Stimulated activated CD8-positive, alpha-beta memory T cell treated with anti-CD3 and anti-CD28 coated beads, Interleukin-12 subunit alpha, Interleukin-12 subunit beta, amount 100 ng/mL, for 4 hours (primary cell): ENCODE measurements at regions not wholly inside any gene's neighbourhood (a gene's known extent, or its start where the extent isn't known, plus 50 kb on each side); places are given as distances from the start of the nearest gene placed in this dataset.

ENCODE experiments used
- DNase-seq: peaks from one replicate; pipeline ENCODE4 v3.0.0-alpha.2; 2020; ENCODE audit warnings: low read depth

DNA sequence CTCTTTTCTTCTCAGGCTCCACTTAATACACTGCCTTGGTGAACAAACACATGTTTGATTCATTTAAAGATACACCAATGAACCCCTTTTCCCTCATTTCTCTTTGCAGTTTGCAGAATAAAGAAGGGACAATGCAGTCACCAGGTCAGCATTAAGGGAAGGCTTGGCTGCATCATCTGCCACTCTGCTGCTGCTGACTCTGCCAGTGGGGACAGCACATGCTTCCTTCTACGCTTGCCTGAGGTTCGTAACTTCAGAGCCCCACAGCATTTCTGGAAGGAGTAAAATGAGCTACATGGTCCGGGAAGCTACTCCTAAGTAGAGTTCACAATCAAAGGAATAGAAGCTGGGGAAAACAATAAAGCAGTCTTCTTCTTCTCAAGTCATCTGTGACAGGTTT, 178.9 kb upstream of the GATB start:
- DNase-seq, result no peak

DNA sequence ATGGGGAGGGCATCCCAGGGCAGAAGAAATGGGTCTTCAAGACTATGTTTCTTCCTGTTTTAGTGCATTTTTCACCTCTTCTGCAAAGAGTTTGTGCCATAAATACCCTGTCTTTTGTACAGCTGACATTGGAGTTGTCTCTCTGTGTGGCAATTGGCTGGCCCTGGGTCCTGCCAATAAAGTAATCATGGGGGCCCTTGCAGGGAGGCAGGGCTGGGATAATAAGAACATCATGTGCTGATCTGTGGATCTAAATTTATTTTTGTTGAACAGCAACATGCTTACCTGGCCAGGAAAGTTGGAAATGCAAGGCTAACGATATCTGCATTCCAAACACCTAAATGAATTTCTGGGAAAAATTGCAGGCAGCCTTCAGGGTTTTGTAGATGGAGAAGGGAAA, 174.6 kb upstream of the GATB start:
- DNase-seq, result no peak

DNA sequence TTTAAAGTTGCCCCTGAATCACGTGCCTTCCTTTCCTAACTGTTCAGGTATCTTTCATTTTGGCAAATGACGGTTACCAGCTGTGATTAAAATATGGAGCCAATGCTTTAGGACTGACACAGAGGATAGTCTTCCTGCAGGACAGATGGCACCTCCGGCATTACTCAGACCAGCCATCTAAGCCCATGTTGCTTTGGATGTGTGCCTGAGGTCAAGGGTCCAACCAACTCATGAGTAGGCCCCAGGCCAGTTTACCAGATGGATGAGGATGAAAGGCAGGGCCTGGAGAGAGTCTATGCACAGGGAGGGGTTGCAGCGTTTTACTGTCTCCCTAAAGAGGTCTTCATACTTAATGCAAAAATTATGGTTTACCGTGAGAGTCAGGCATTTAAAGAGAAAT, 174.0 kb upstream of the GATB start:
- DNase-seq, result no peak

DNA sequence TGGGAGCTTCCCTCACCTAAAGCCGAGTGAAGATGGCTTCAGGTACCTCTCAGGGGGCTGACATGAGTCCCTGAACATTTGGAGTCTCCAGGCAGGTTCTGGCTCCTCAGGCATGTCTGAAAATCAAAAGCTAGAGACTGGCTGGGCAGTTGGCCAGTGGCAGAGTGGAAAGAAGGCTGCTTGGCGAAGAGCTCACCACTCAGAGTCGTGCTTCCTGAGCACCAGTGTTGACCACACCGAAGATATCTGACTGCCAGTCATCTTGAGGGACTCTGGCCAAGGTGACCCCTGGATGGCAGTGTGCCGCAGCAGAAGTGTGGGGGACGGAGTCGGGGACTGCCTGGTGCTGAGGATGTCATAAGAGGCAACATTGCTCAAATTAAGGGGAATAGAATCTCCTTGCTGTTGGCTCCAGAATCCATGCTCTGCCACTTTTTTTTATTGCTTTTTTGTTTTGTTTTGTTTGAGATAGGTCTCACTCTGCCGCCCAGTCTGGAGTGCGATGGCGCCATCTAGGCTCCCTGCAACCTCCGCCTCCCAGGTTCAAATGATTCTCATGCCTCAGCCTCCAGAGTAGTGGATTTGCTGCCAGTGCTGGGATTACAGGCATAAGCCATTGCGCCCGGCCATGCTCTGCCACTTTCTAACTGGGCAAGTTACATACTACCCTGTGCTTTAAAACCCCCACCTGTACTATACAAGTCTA, 172.5 kb upstream of the GATB start:
- no peak for DNase-seq

DNA sequence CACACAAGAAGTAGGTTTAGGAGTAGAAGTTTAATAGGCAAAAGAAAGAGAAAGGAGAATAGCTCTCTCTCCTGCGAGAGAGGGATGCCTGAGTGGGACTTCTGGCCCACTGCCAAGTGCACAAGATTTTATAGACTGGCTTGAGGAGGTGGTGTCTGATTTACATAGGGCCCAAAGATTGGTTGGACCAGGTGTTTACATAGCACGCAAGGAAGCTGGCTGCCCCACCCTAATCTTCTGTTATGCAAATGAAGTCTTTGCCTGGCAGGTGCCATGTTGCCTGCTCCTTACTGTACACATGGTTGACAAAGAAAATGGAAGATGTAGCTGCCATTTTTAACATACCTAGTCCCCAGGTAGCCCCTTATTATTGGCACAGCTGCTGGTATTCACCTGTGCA, 170.8 kb upstream of the GATB start:
- DNase-seq, result no peak

DNA sequence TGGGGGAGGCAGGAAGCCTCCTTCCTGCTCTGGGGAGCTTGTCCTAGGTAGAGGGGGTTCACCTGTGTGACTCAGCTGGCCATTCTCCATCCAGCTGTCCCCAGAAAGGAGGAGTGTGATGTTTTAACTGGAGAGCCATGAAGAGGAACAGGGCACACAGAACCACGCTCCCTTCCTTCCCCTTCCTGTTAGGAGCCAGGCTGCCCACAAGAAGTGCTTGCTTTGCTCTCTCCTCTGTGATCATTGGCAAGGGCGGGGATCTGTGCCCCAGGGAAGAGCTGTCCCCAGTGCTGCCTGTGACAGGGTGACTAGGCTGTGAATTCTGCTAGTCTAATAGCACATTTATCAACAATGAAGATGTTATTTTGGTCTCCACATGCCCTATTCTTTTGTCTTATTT, 169.6 kb upstream of the GATB start:
- no peak for DNase-seq

DNA sequence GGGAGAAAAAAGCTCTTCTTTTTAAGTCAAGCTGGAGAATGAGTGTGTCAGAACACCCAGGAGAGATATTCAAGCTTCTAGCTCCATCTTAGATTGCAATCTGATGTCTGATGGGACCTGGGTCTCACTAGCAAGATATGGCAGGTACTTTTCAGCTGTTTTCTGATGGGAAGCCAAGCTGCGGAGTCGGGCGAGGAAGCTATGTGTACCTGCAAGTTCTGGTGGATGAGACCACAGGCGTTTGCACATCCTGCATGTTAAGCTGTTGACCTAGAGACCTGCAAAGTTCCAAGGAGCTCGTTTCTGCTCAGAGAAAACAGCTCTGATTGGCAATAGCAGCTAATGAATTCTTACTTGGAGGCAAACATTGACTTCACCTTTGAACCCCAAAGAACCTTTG, 167.3 kb upstream of the GATB start:
- DNase-seq, result no peak

DNA sequence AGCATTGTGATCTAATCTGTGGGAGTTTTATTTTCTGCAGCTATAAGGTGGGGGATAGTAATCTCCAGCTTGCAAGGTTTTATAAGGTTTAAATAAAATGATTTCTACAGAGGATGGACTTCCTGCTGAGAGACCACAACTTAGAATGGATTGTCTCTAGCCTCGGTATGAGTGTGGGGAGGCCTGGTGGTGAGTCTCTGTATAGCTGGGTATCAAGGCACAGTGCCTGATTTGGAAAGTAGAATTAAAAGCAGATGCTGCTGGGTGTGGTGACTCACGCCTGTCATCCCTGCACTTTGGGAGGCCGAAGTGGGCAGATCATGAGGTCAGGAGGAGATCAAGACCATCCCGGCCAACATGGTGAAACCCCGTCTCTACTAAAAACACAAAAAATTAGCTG, 162.0 kb upstream of the GATB start:
- no peak for DNase-seq

DNA sequence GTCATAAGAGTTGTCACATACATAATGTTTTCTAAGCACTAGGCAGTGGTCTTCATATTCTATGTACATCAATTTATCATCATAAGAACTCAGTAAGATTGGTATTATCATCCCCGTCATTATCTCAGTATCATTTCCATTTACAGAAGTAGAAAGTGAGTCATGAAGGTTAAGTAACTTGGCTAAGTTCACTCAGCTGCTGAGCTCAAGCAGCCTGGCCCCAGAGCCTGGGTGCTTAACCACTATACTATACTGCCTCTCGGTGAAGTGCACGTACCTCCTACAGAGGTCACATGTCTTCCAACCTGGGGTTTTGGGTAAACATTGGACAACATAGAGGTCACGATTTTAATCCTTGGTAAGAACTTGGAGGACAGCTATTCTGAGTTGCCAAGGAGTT, 161.5 kb upstream of the GATB start:
- no peak for DNase-seq

DNA sequence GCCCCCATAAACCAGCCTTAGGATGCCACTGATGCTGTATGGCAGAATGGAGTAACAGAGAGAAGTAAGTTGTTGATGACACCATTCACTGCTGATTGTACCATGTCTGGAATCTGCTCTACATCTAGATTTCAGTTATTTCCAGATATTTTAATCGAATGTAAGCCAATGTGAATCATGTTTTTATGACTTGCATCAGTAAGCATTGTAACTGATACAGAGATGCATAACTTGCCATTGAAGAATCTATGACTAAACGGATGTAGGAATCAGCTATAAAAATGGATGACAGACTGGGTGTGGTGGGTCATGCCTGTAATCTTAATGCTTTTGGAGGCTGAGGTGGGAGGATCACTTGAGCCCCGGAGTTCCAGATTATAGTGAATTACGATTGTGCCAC, 161.0 kb upstream of the GATB start:
- no peak for DNase-seq

DNA sequence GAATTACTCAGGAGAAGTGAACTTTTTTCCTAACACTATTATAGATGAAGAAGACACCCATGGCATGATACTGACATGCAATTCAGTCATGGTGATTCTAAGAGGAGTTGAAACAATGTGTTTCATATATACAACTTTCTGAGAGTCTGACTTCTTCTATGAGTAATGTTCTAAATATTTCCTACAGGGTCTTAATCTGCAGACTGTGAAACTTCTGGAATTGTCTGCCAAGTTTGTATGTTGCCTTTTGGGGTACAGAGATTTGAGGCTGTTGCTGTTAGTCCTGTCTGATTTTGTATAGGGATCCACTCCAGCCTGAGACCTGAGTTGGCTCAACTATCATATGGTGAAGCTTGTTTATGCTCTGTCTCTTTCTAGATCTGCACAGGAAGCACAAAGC, 160.6 kb upstream of the GATB start:
- no peak for DNase-seq

DNA sequence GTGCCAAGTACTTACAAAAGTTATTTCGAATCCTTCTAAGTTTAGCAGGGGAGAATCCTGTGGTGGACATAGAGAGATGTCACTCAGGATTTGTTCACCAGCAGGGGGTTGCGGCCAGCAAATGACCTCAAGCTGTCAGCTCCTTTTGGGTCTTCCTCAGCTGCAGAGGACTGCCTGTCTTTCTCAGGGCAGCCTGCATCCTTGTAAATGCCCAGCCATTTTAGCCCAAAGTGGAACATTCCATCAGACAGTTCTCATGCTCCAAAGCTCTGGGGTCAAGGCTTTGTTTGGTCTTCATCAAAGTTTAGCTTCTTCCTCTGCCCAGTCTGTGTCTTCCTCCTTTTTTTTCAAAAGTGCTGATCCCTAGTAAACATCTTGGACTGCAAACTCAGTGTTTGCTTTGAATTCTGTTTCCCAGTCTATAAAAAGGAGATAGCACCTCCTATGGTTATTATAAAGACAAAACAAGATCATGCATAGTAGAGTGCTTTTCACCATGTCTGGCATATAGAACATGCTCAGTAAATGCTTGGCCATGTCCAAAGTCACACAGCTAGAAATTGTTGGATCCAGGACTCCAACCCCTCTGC, 156.4 kb upstream of the GATB start:
- DNase-seq, result no peak

DNA sequence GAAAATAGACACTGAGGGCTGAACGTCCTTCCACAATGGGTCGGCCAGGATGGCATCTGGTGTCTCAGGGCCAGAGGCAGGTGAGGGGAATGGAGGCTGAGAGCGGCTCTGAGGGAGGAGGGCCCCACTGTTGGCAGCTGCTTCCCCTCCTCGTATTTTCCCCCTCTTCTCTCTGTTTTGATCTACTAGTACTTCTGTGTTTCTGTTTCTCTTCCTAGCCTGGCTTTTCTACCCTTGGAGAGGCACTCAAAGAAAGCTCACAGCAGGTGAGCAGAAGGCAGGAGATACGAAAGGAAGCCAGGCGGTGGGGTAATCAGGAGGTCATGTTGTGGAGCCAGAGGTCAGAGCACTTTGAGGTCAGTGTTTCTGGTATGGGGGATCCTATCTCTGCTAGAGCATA, 151.8 kb upstream of the GATB start:
- no peak for DNase-seq

DNA sequence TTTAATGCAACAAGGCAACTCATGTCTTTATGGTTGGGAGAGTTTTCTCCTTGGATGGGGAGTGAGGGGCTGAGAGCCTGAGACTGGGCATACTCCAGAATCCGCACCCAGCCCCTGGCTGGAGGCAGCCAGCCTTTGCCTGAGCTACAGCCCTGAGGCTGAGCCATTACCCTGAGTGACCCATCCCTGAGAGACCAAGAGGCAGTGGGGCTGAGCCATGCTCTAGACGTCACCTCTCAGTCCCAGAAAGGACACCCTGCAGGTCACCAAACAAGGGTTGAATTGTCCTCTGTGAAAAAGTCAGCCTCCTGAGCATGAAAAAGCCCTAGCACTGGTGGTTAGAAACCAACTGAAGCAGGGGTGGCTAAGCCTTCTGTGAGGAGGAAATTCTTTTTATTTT, 151.2 kb upstream of the GATB start:
- no peak for DNase-seq

DNA sequence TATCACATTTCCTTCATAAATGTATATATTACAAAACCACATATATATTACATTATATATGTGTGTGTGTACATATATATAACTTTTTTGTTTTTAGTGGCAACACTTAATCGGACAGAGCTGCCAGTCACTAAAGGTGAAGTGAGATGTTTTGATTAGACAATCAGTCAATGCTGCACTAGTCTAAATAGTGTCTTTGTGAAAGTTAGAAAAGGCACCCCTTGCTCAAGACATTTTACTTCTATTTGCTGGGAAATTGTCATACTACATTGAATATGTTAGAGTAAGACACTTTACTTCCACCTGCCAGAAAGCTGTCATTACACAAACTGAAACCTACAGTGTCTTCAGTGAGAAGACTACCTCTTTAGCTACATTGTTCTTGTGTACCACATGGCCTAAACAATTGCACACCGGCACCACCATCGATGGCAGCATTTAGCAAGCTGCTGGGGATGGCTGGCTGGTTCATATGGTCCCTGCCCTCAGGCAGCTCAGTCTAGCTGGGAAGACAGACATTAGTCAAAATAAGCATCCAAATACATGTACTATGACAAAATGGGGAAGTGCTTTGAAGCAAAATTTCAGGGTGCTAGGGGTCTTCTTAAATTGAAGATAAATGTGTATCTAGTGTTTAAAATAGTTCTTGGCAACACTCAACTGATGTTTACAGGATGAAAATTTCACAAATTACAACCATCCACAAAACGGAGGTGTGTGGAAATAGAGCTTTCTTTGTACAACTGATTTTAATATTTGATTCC, 148.1 kb upstream of the GATB start:
- DNase-seq, result no peak

DNA sequence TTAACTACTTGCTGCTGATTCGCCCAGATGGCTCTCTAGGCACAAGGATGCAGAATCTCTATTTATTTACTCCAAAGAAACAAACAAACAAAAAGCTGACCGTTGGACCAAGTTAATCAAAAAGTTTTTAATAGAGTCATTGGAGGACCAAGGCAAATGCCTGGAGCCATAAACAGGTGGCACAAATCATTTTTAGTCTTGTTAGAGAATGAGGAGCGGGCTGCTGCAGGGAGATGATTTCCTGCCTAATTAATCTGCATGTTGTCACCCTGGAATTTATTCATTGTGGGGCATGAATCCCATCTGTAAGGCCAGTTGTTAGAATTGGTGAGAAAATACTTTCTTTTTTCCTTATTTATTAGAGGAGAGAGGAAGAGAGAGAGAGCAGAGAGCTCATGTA, 147.4 kb upstream of the GATB start:
- no peak for DNase-seq

DNA sequence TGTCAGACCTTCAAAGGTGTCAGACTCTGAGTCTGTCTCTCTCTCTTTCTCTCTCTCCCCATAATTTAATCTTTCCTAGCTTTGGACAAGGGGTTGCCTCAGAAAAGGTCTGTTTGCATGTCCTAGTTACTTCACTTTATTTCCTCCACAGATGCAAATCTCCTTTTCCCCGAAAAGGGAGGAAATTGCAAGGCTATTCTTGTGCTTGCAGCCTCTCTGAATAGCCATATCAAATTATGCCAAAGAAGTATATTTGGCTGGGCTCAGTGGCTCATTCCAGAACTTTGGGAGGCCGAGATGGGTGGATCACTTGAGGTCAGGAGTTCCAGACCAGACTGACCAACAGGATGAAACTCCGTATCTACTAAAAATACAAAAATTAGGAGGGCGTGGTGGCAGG, 145.6 kb upstream of the GATB start:
- no peak for DNase-seq

DNA sequence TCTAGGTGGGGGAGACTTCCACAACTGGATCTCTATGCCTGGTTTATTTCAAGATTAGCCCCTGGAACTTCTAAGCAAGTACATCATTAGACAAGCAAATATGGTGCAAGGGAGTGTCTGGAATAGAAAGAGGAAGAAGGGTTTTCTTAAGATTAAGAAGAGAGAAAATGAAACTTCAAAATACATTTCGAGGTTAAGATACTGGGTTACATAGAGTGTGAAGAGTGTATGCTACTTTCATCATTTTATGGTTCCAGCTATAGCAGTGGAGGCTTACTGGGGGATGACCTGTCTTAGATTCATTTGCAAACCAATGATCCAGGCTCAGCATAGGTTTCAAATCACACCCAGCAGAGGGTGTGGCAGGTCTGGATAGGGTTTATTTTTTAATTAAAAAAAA, 144.4 kb upstream of the GATB start:
- DNase-seq, result no peak

DNA sequence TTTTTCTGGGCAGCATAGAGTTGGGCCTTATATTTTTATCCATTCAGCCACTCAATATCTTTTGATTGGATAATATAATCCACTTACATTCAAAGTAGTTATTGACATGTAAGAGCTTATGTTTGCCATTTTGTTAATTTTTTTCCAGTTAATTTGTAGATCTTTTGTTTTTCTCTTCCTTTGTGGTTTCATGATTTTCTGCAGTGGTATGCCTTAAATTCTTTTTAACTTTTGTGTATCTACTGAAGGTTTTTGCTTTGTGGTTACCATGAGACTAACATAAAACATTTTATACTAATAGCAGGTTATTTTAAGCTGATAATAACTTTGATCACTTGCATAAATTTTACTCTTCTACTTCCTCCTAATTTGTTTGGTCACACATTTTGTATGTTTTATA, 140.8 kb upstream of the GATB start:
- no peak for DNase-seq

DNA sequence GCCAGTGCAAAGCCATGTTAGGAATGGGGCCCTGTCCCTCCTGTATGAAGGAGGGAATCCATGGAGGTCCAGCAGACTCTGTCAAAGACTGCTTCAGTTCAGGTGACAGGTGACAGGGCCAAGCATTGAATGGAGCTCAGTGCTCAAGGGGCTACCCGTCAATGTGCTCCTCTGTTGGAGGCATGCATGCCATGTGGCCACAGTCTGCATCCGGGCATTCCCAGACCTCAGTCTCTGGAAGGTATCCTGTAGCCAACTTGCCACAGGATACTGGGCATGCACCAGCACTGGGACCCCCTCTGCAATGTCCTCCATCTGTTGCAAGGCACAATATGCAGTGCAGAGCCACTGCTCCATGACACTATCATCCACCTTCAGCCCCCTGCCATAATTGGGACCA, 136.1 kb upstream of the GATB start:
- no peak for DNase-seq

DNA sequence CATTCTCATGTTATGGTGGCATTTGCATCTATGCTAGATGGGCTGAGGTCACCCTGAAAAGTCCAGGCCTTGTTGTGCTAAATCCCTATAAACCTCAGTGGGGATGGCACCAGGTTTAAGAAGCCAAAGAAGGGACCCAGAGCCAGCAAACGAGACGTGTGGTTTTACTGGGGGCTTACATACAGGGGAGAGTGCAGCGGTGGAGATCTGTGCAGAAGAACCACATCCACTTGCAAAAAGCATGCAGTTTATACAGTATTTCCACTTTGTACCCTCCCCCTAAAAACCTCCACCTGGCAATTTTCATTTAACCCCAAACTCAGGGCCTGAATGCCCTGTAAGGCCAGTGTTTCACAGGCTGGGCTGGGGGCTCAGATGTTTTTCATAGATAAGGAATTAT, 134.9 kb upstream of the GATB start:
- no peak for DNase-seq

DNA sequence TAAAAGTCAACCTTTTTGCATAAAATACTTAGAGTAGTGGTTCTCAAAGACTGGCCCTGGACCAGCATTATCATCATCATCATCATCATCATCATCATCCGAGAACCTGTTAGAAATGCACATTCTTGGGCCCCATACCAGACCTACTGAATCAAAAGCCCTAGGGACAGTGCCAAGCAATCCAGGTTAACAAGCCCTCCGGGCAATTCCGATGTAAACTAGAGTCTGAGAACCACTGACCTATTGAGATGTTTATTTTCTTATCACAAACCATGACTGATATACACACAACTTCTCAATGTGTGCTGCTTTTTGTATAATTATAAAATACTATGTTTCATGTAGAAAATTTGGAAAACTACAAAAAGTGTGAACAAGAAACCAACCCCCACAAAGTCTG, 133.4 kb upstream of the GATB start:
- DNase-seq, result no peak

DNA sequence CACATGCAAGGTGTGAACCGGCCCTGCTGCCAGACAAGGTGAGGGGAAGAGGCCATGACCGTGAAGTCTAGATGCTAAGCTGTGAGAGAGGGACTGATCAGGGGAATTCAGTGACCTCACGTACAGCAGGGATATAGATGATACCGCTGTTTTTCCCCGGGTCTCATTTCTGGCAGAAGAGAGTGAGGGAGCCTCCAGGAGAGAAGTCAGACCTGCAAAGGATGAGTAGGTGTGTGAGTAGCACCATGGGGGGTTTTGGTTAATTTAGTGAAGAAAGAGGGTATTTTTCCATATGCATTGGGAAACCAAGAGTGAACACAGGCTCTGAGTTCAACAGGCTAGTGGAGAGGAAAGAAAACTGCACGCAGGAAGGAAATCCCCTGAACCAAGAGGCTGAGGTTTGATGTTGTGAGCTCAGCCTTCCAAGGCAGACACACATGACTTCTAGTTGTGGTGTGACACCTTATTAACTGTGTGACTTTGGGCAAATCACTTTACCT, 127.6 kb upstream of the GATB start:
- no peak for DNase-seq

DNA sequence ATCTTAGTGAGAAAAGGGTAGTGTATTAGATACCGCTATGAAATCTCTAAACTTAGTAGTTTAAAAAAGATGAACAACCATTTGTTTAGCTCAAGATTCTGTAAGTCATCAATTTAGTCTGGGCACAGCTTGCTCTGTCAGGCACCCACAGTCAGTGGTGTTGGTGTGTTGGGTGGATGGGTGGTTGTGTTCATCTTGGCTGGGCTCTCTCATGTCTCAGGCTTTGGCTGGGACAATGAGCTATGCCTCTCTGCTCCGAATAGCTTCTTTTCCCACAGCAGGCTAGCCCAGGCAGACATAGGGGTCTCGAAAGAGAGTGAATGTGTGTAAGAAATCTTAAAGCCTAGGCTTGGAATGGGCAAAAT, 127.0 kb upstream of the GATB start:
- no peak for DNase-seq
